NCI-H69 (cell line): ENCODE measurements at regions not wholly inside any gene's neighbourhood (a gene's known extent, or its start where the extent isn't known, plus 50 kb on each side); places are given as distances from the start of the nearest gene placed in this dataset.
"Not testable (repeated sequence)": the region's sequence is repeated elsewhere in the genome, so short reads cannot be mapped to it uniquely, and the experiment has no call there.

ENCODE experiments used
- DNase-seq: peaks from one replicate; lab custom pipeline; 2025; lab: John Stamatoyannopoulos, UW

GRCh38 chr6:134553936-134554335, 236.0 kb upstream of the SGK1 start:
- DNase-seq: no peak

- DNase-seq: no peak
These were observed 233.5 kb upstream of the SGK1 start for GRCh38 chr6:134551245-134551960.

- no peak for DNase-seq
These were observed 232.7 kb upstream of the SGK1 start for GRCh38 chr6:134550604-134551003.

GRCh38 chr6:134549854-134550253, 231.9 kb upstream of the SGK1 start:
- DNase-seq: no peak

GRCh38 chr6:134546962-134547645, 229.2 kb upstream of the SGK1 start:
- DNase-seq: no peak

- DNase-seq: no peak
These were observed 226.8 kb upstream of the SGK1 start for GRCh38 chr6:134544737-134545136.

GRCh38 chr6:134543128-134543527, 225.2 kb upstream of the SGK1 start:
- no peak for DNase-seq

- DNase-seq: no peak
These were observed 223.1 kb upstream of the SGK1 start for GRCh38 chr6:134541001-134541400.

GRCh38 chr6:134539865-134540323, 222.0 kb upstream of the SGK1 start:
- DNase-seq: no peak

- DNase-seq: not testable (repeated sequence)
These were observed 219.9 kb upstream of the SGK1 start for GRCh38 chr6:134537765-134538164.

- DNase-seq: no peak
These were observed 219.2 kb upstream of the SGK1 start for GRCh38 chr6:134537146-134537555.

- no peak for DNase-seq
These were observed 217.9 kb upstream of the SGK1 start for GRCh38 chr6:134535831-134536230.

GRCh38 chr6:134534708-134535149, 216.8 kb upstream of the SGK1 start:
- no peak for DNase-seq

- no peak for DNase-seq
These were observed 216.1 kb upstream of the SGK1 start for GRCh38 chr6:134533991-134534390.

- DNase-seq: no peak
These were observed 215.0 kb upstream of the SGK1 start for GRCh38 chr6:134532694-134533624.

GRCh38 chr6:134531611-134532010, 213.7 kb upstream of the SGK1 start:
- DNase-seq: no peak

GRCh38 chr6:134531188-134531551, 213.3 kb upstream of the SGK1 start:
- no peak for DNase-seq

GRCh38 chr6:134529921-134530320, 212.0 kb upstream of the SGK1 start:
- DNase-seq: no peak

- DNase-seq: no peak
These were observed 211.4 kb upstream of the SGK1 start for GRCh38 chr6:134529305-134529704.

- DNase-seq: no peak
These were observed 209.3 kb upstream of the SGK1 start for GRCh38 chr6:134527108-134527787.

- no peak for DNase-seq
These were observed 207.4 kb upstream of the SGK1 start for GRCh38 chr6:134525190-134525868.
